OCI-LY3 (cell line): ENCODE measurements at regions not wholly inside any gene's neighbourhood (a gene's known extent, or its start where the extent isn't known, plus 50 kb on each side); places are given as distances from the start of the nearest gene placed in this dataset.

Source experiments
- H2AFZ ChIP-seq: fragments of 200-600, 300-600 bp; shearing (Covaris generic); 2 replicates; pipeline ENCODE4 v1.6.0; 2014; ENCODE audit warnings: antibody characterized with exemption, low read depth, low read length
- H3K27ac ChIP-seq: fragments of 200-600, 300-600 bp; sonication (generic); 2 replicates; pipeline ENCODE4 v1.5.1; 2014; ENCODE audit warnings: mild to moderate bottlenecking, low read length, moderate library complexity, mixed read lengths
- H3K27me3 ChIP-seq: fragments of 200-600, 300-600 bp; sonication (generic); 2 replicates; pipeline ENCODE4 v1.6.1; 2014; ENCODE audit warnings: low read depth, low read length, mixed read lengths
- H3K36me3 ChIP-seq: fragments of 200-600, 300-600 bp; sonication (generic); replicated peaks from 2 replicates; pipeline ENCODE3; 2014; ENCODE audit warnings: low read depth, low read length, mixed read lengths
- H3K4me1 ChIP-seq: fragments of 300-600, 200-600 bp; sonication (generic); 2 replicates; pipeline ENCODE4 v1.6.1; 2014; ENCODE audit warnings: low read length, mixed read lengths
- H3K4me2 ChIP-seq: fragments of 200-600, 300-600 bp; sonication (generic); 2 replicates; pipeline ENCODE4 v1.6.1; 2014; ENCODE audit warnings: low read length, mixed read lengths
- H3K4me3 ChIP-seq: fragments of 300-600, 200-600 bp; sonication (generic); 2 replicates; pipeline ENCODE4 v1.5.1; 2014; ENCODE audit warnings: antibody characterized with exemption, mild to moderate bottlenecking, low read length, moderate library complexity
- H3K79me2 ChIP-seq: fragments of 300-600, 200-600 bp; shearing (Covaris generic); 2 replicates; pipeline ENCODE4 v1.6.1; 2014; ENCODE audit warnings: mild to moderate bottlenecking, low read length, mixed read lengths
- H3K9ac ChIP-seq: fragments of 300-600, 200-600 bp; shearing (Covaris generic); 2 replicates; pipeline ENCODE4 v1.6.0; 2014; ENCODE audit warnings: mild to moderate bottlenecking, low read length, moderate library complexity
- H3K9me3 ChIP-seq: fragments of 200-600, 300-600 bp; shearing (Covaris generic); 2 replicates; pipeline ENCODE4 v1.6.1; 2014; ENCODE audit warnings: low read length, mixed read lengths; ENCODE audit not compliant: insufficient read depth
- H4K20me1 ChIP-seq: fragments of 200-600, 300-600 bp; sonication (generic); 2 replicates; pipeline ENCODE4 v1.6.1; 2016; ENCODE audit warnings: low read length, mixed read lengths; ENCODE audit not compliant: insufficient read depth
- CTCF ChIP-seq: fragments of 200-600, 300-600 bp; sonication (generic); IDR thresholded peaks from 2 replicates; pipeline ENCODE4 v1.5.1; 2014; ENCODE audit warnings: antibody characterized with exemption, low read length, low read depth
- EZH2phosphoT487 ChIP-seq: fragments of 200-600 bp; shearing (Covaris generic); IDR thresholded peaks from 2 replicates; pipeline ENCODE4 v1.6.1; 2018; ENCODE audit warnings: antibody characterized with exemption, mixed run types, low read depth

- Histone ChIP-seq H3K9ac (no peak overlapping the region), H3K27ac (no peak overlapping the region), H4K20me1 (0 out of 2 replicates have a peak, but pooled peaks cover 4% of the 10 kb centered on the region), H3K4me3 (peak overlapping the region; percentile 15), H2AFZ (no peak overlapping the region), H3K79me2 (no peaks in the 10 kb centered on the region), H3K4me2 (peak overlapping the region; percentile 57), H3K4me1 (peaks cover 55% of the 10 kb centered on the region), H3K36me3 (no peaks in the 10 kb centered on the region), H3K27me3 (peaks cover 51% of the 10 kb centered on the region), H3K9me3 (peaks cover 9% of the 10 kb centered on the region; the same call in 1 of the 2 replicates)
- TF ChIP-seq EZH2phosphoT487 (no peak), CTCF (no peak)
These were observed 154.0 kb upstream of the BCL6 start for GRCh38 chr3:187899246-187899645.

GRCh38 chr3:187900993-187901755 is 155.9 kb upstream of the BCL6 start:
- Histone ChIP-seq H3K27me3 (peaks cover 70% of the 10 kb centered on the region), H3K4me1 (peaks cover 55% of the 10 kb centered on the region), H3K79me2 (no peaks in the 10 kb centered on the region), H3K9me3 (peaks cover 9% of the 10 kb centered on the region; the same call in 1 of the 2 replicates), H3K9ac (peak overlapping the region; percentile 6; the same call in 1 of the 2 replicates), H3K27ac (no peak overlapping the region), H3K36me3 (no peaks in the 10 kb centered on the region), H3K4me2 (peak overlapping the region; percentile 86), H2AFZ (no peak overlapping the region), H3K4me3 (peak overlapping the region; percentile 63), H4K20me1 (0 out of 2 replicates have a peak, but pooled peaks cover 4% of the 10 kb centered on the region)
- no peak for TF ChIP-seq CTCF
- TF ChIP-seq EZH2phosphoT487 = no peak

GRCh38 chr3:187902041-187902471 is 156.8 kb upstream of the BCL6 start:
- no peak; the same call in 1 of the 2 replicates for TF ChIP-seq EZH2phosphoT487
- TF ChIP-seq CTCF = no peak
- H3K4me1 ChIP-seq = peaks cover 55% of the 10 kb centered on the region
- peaks cover 9% of the 10 kb centered on the region; the same call in 1 of the 2 replicates for H3K9me3 ChIP-seq
- peak overlapping the region; percentile 86 for H3K4me2 ChIP-seq
- peak overlapping the region; percentile 63 for H3K4me3 ChIP-seq
- 0 out of 2 replicates have a peak overlapping the region, but pooled peaks have one; percentile 7 for H3K27ac ChIP-seq
- 0 out of 2 replicates have a peak, but pooled peaks cover 4% of the 10 kb centered on the region for H4K20me1 ChIP-seq
- H2AFZ ChIP-seq = no peak overlapping the region
- H3K9ac ChIP-seq = peak overlapping the region; percentile 6; the same call in 1 of the 2 replicates
- H3K79me2 ChIP-seq = no peaks in the 10 kb centered on the region
- peaks cover 73% of the 10 kb centered on the region for H3K27me3 ChIP-seq
- no peaks in the 10 kb centered on the region for H3K36me3 ChIP-seq

GRCh38 chr3:187902936-187903335 is 157.7 kb upstream of the BCL6 start:
- Histone ChIP-seq H3K4me1 (peaks cover 55% of the 10 kb centered on the region), H4K20me1 (0 out of 2 replicates have a peak, but pooled peaks cover 4% of the 10 kb centered on the region), H3K4me3 (no peak overlapping the region), H3K36me3 (no peaks in the 10 kb centered on the region), H3K4me2 (peak overlapping the region; percentile 86; the same call in 1 of the 2 replicates), H3K27me3 (peaks cover 76% of the 10 kb centered on the region), H3K9me3 (peaks cover 9% of the 10 kb centered on the region; the same call in 1 of the 2 replicates), H3K9ac (no peak overlapping the region), H3K27ac (no peak overlapping the region), H2AFZ (no peak overlapping the region), H3K79me2 (no peaks in the 10 kb centered on the region)
- no peak for TF ChIP-seq CTCF
- TF ChIP-seq EZH2phosphoT487 = no peak
